Pancreas (tissue), 10 donors: ENCODE measurements at regions not wholly inside any gene's neighbourhood (a gene's known extent, or its start where the extent isn't known, plus 50 kb on each side); places are given as distances from the start of the nearest gene placed in this dataset.

Experiments
- ATAC-seq, 4 donors: fragments of 200-7000 bp; cut with Tn5 transposase; one replicate each; pipeline versions ENCODE4 v1.8.0 to v1.9.1; 2020; ENCODE audit warnings: mild to moderate bottlenecking in 4 of 4, moderate library complexity in 4 of 4
- DNase-seq, 6 donors: peaks; one replicate each; pipeline ENCODE4 v3.0.0-alpha.2; 2020
- FAIRE-seq: peaks from 2 replicates; lab custom pipeline; 2012; peaks lifted over from hg19 to GRCh38; lab: Jason Lieb, UNC
- H3K27ac ChIP-seq, 4 donors: fragments of 200-600 bp; sonication (generic); 1 replicate in 3 of 4; 2 replicates in 1 of 4; pipeline versions ENCODE4 v1.5.0 to v1.8.0; 2020
- H3K27me3 ChIP-seq, 4 donors: fragments of 200-600 bp; one replicate each; pipeline ENCODE4 v1.8.0; 2021
- H3K36me3 ChIP-seq, 3 donors: fragments of 200-600 bp; sonication (generic) in 1 of 3; one replicate each; pipeline versions ENCODE4 v1.5.0 to v1.8.0; 2020 to 2021
- H3K4me1 ChIP-seq, 3 donors: fragments of 200-600 bp; one replicate each; pipeline ENCODE4 v1.8.0; 2021
- H3K4me3 ChIP-seq, 4 donors: fragments of 200-600 bp; sonication (generic) in 2 of 4; one replicate each; pipeline versions ENCODE4 v1.5.0 to v1.8.0; 2020 to 2021
- H3K9me3 ChIP-seq, 4 donors: fragments of 200-600 bp; one replicate each; pipeline ENCODE4 v1.8.0; 2021
- WGBS, 2 donors: extraction: QIAGEN DNeasy Blood & Tissue Kit; methylation state at CpG; one replicate each; pipeline ENCODE4 v1.1.7; 2013; 5-methylcytosine and 5-hydroxymethylcytosine counted together
- intact Hi-C, 3 donors: fragments of 100-400 bp; cut with DNase I; formaldehyde crosslinking; loops; one replicate each; pipeline versions ENCODE4 v1.11.1 to v1.14.2; 2022
- TF ChIP-seq, protein P1 (sequence below), 4 donors: fragments of 200-600 bp; sonication (generic) in 3 of 4; IDR thresholded peaks; one replicate each; pipeline versions ENCODE4 v1.5.0 to v1.8.0; 2021; ENCODE audit warnings: antibody characterized with exemption in 4 of 4
- donor health status: healthy with polysubstance abuse.
- donor health status: DM: no; HTN: no; CAD: no; lungs with moderate emphysema.
- donor health status: DM: no; HTN: no; CAD: no.
- donor health status: control.
- donor health status: control.
- donor health status: Bipolar disorder and iron deficiency.
- donor health status: DM: yes; HTN: yes; CAD: no.
- donor health status: DM: no; HTN: no; CAD: no.
- donor health status: DM: no; HTN: no; CAD: no.
- donor health status: DM: yes; HTN: yes; CAD: no.

GRCh38 chr2:78553866-78554647, 471.4 kb upstream of the REG3G start:
- Histone ChIP-seq H3K36me3 (no peaks in the 10 kb centered on the region), H3K9me3 (no peaks in the 10 kb centered on the region), H3K27ac (no peak overlapping the region), H3K4me1 (no peaks in the 10 kb centered on the region), H3K4me3 (no peak overlapping the region), H3K27me3 (no peaks in the 10 kb centered on the region)
- WGBS, 2 donors, result 28 to 33% methylated on average over 3 of the region's 3 CpGs
- no peak for FAIRE-seq
- intact Hi-C loops, result no loop called here
- DNase-seq, result no peak
- ATAC-seq, result no peak
- TF ChIP-seq, protein P1, sequence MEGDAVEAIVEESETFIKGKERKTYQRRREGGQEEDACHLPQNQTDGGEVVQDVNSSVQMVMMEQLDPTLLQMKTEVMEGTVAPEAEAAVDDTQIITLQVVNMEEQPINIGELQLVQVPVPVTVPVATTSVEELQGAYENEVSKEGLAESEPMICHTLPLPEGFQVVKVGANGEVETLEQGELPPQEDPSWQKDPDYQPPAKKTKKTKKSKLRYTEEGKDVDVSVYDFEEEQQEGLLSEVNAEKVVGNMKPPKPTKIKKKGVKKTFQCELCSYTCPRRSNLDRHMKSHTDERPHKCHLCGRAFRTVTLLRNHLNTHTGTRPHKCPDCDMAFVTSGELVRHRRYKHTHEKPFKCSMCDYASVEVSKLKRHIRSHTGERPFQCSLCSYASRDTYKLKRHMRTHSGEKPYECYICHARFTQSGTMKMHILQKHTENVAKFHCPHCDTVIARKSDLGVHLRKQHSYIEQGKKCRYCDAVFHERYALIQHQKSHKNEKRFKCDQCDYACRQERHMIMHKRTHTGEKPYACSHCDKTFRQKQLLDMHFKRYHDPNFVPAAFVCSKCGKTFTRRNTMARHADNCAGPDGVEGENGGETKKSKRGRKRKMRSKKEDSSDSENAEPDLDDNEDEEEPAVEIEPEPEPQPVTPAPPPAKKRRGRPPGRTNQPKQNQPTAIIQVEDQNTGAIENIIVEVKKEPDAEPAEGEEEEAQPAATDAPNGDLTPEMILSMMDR (IDR thresholded peaks at IDR 0.05), result no peak

GRCh38 chr2:78561876-78562275, 463.6 kb upstream of the REG3G start:
- TF ChIP-seq, protein P1 (IDR thresholded peaks at IDR 0.05), result no peak
- intact Hi-C loops, result no loop called here
- H3K4me3 ChIP-seq, result no peak overlapping the region
- H3K27ac ChIP-seq, result no peak overlapping the region
- H3K27me3 ChIP-seq, result no peaks in the 10 kb centered on the region
- no peaks in the 10 kb centered on the region for H3K36me3 ChIP-seq
- FAIRE-seq (no peak), ATAC-seq (no peak), DNase-seq (no peak)
- no peaks in the 10 kb centered on the region for H3K9me3 ChIP-seq
- H3K4me1 ChIP-seq, result no peaks in the 10 kb centered on the region

GRCh38 chr2:78564666-78565065, 460.8 kb upstream of the REG3G start:
- TF ChIP-seq, protein P1 (IDR thresholded peaks at IDR 0.05), result no peak
- ATAC-seq, result no peak
- Histone ChIP-seq H3K27me3 (no peaks in the 10 kb centered on the region), H3K9me3 (no peaks in the 10 kb centered on the region), H3K27ac (no peak overlapping the region), H3K4me1 (no peaks in the 10 kb centered on the region), H3K36me3 (no peaks in the 10 kb centered on the region), H3K4me3 (no peak overlapping the region)
- intact Hi-C loops, result no loop called here
- no peak for DNase-seq
- no peak for FAIRE-seq

GRCh38 chr2:78568782-78569373, 456.6 kb upstream of the REG3G start:
- H3K4me3 ChIP-seq, result no peak overlapping the region
- H3K27me3 ChIP-seq, result no peaks in the 10 kb centered on the region
- no peaks in the 10 kb centered on the region for H3K9me3 ChIP-seq
- no peak overlapping the region for H3K27ac ChIP-seq
- FAIRE-seq (no peak), DNase-seq (no peak), ATAC-seq (no peak)
- TF ChIP-seq, protein P1 (IDR thresholded peaks at IDR 0.05), result no peak
- intact Hi-C loops, result no loop called here
- H3K4me1 ChIP-seq, result no peaks in the 10 kb centered on the region
- 43 to 53% methylated on average over 6 of the region's 6 CpGs for WGBS, 2 donors
- H3K36me3 ChIP-seq, result no peaks in the 10 kb centered on the region

- no peak overlapping the region for H3K4me3 ChIP-seq
- TF ChIP-seq, protein P1 (IDR thresholded peaks at IDR 0.05), result no peak
- no peaks in the 10 kb centered on the region for H3K36me3 ChIP-seq
- H3K27ac ChIP-seq, result no peak overlapping the region
- no peak for FAIRE-seq
- intact Hi-C loops, result no loop called here
- H3K9me3 ChIP-seq, result no peaks in the 10 kb centered on the region
- H3K27me3 ChIP-seq, result no peaks in the 10 kb centered on the region
- no peaks in the 10 kb centered on the region for H3K4me1 ChIP-seq
- no peak for DNase-seq
- ATAC-seq, result no peak
Measured at GRCh38 chr2:78576409-78576808, 449.1 kb upstream of the REG3G start.
